ENCODE measurements at regions not wholly inside any gene's neighbourhood (a gene's known extent, or its start where the extent isn't known, plus 50 kb on each side); places are given as distances from the start of the nearest gene placed in this dataset.
"Not testable (repeated sequence)": the region's sequence is repeated elsewhere in the genome, so short reads cannot be mapped to it uniquely, and the experiment has no call there.

DNA sequence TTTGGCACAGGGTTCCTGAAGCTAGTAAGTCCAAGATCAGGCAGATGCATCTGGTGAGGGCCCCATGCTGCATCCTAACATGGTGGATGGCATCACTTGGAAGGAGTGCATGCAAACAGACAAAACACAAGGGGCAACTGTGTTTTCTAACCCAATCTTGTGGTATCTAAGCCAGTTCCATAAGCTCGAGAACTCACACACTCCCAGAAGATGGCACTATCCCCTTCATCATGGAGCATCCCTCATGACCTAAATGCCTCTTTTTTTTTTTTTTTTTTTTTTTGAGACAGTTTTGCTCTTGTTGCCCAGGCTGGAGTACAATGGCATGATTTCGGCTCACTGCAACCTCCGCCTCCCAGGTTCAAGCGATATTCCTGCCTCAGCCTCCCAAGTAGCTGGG lies 1763.5 kb downstream of the SLITRK5 start:
- TF ChIP-seq, protein P1, sequence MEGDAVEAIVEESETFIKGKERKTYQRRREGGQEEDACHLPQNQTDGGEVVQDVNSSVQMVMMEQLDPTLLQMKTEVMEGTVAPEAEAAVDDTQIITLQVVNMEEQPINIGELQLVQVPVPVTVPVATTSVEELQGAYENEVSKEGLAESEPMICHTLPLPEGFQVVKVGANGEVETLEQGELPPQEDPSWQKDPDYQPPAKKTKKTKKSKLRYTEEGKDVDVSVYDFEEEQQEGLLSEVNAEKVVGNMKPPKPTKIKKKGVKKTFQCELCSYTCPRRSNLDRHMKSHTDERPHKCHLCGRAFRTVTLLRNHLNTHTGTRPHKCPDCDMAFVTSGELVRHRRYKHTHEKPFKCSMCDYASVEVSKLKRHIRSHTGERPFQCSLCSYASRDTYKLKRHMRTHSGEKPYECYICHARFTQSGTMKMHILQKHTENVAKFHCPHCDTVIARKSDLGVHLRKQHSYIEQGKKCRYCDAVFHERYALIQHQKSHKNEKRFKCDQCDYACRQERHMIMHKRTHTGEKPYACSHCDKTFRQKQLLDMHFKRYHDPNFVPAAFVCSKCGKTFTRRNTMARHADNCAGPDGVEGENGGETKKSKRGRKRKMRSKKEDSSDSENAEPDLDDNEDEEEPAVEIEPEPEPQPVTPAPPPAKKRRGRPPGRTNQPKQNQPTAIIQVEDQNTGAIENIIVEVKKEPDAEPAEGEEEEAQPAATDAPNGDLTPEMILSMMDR (IDR thresholded peaks at IDR 0.05; ENCODE audit: low read depth, low read length, poor library complexity, severe bottlenecking) = not testable (repeated sequence)
- not testable (repeated sequence) for TF ChIP-seq EZH2phosphoT487 (IDR thresholded peaks at IDR 0.05; ENCODE audit: borderline replicate concordance, low read length)
